ENCODE measurements at regions not wholly inside any gene's neighbourhood (a gene's known extent, or its start where the extent isn't known, plus 50 kb on each side); places are given as distances from the start of the nearest gene placed in this dataset.

- H3K27me3 ChIP-seq (ENCODE audit: control insufficient read depth, insufficient read depth, low read length), result no peaks in the 10 kb centered on the region
- DNase-seq (peak in 1 of 5 donors; percentile 16), FAIRE-seq (no peak)
- no peaks in the 10 kb centered on the region for H3K36me3 ChIP-seq (ENCODE audit: control insufficient read depth in 2 of 3, insufficient read depth in 3 of 3, low read length in 3 of 3)
- no peak overlapping the region for H3K27ac ChIP-seq (ENCODE audit: low read depth in 2 of 2, low read length in 2 of 2)
- no peak for TF ChIP-seq CTCF (IDR thresholded peaks at IDR 0.05; ENCODE audit: borderline replicate concordance, extremely low read depth, insufficient read depth)
- H3K4me3 ChIP-seq (ENCODE audit: low read length in 3 of 3), result no peak overlapping the region
- H3K9ac ChIP-seq (ENCODE audit: low read length in 3 of 3), result no peak overlapping the region
- intact Hi-C loops (cut with DNase I), result no loop called here
- no peaks in the 10 kb centered on the region for H3K4me1 ChIP-seq (ENCODE audit: control insufficient read depth in 2 of 3, insufficient read depth in 2 of 3, low read depth in 1 of 3, low read length in 3 of 3)
- H3K9me3 ChIP-seq (ENCODE audit: control insufficient read depth in 2 of 3, insufficient read depth in 1 of 3, low read length in 3 of 3), result no peaks in the 10 kb centered on the region
These were observed 166.9 kb downstream of the TNFSF18 start for GRCh38 chr1:172883844-172884243.

- no peak overlapping the region for H3K4me3 ChIP-seq (ENCODE audit: low read length in 3 of 3)
- no peaks in the 10 kb centered on the region for H3K9me3 ChIP-seq (ENCODE audit: control insufficient read depth in 2 of 3, insufficient read depth in 1 of 3, low read length in 3 of 3)
- no peak overlapping the region for H3K9ac ChIP-seq (ENCODE audit: low read length in 3 of 3)
- intact Hi-C loops (cut with DNase I), result no loop called here
- DNase-seq (no peak), FAIRE-seq (no peak)
- no peaks in the 10 kb centered on the region for H3K27me3 ChIP-seq (ENCODE audit: control insufficient read depth, insufficient read depth, low read length)
- H3K27ac ChIP-seq (ENCODE audit: low read depth in 2 of 2, low read length in 2 of 2), result no peak overlapping the region
- TF ChIP-seq CTCF (IDR thresholded peaks at IDR 0.05; ENCODE audit: borderline replicate concordance, extremely low read depth, insufficient read depth), result no peak
- H3K36me3 ChIP-seq (ENCODE audit: control insufficient read depth in 2 of 3, insufficient read depth in 3 of 3, low read length in 3 of 3), result no peaks in the 10 kb centered on the region
- no peaks in the 10 kb centered on the region for H3K4me1 ChIP-seq (ENCODE audit: control insufficient read depth in 2 of 3, insufficient read depth in 2 of 3, low read depth in 1 of 3, low read length in 3 of 3)
These were observed 165.3 kb downstream of the TNFSF18 start for GRCh38 chr1:172885411-172885810.

GRCh38 chr1:172885971-172886370 lies 164.8 kb downstream of the TNFSF18 start:
- Histone ChIP-seq H3K4me1 (ENCODE audit: control insufficient read depth in 2 of 3, insufficient read depth in 2 of 3, low read depth in 1 of 3, low read length in 3 of 3) (no peaks in the 10 kb centered on the region), H3K36me3 (ENCODE audit: control insufficient read depth in 2 of 3, insufficient read depth in 3 of 3, low read length in 3 of 3) (no peaks in the 10 kb centered on the region), H3K9me3 (ENCODE audit: control insufficient read depth in 2 of 3, insufficient read depth in 1 of 3, low read length in 3 of 3) (no peaks in the 10 kb centered on the region), H3K4me3 (ENCODE audit: low read length in 3 of 3) (no peak overlapping the region), H3K27me3 (ENCODE audit: control insufficient read depth, insufficient read depth, low read length) (no peaks in the 10 kb centered on the region), H3K9ac (ENCODE audit: low read length in 3 of 3) (no peak overlapping the region), H3K27ac (ENCODE audit: low read depth in 2 of 2, low read length in 2 of 2) (no peak overlapping the region)
- intact Hi-C loops (cut with DNase I), result no loop called here
- DNase-seq (no peak), FAIRE-seq (no peak)
- no peak for TF ChIP-seq CTCF (IDR thresholded peaks at IDR 0.05; ENCODE audit: borderline replicate concordance, extremely low read depth, insufficient read depth)

GRCh38 chr1:172887162-172887561 lies 163.6 kb downstream of the TNFSF18 start:
- no peaks in the 10 kb centered on the region for H3K36me3 ChIP-seq (ENCODE audit: control insufficient read depth in 2 of 3, insufficient read depth in 3 of 3, low read length in 3 of 3)
- FAIRE-seq (no peak), DNase-seq (no peak)
- no peak overlapping the region for H3K27ac ChIP-seq (ENCODE audit: low read depth in 2 of 2, low read length in 2 of 2)
- no peaks in the 10 kb centered on the region for H3K4me1 ChIP-seq (ENCODE audit: control insufficient read depth in 2 of 3, insufficient read depth in 2 of 3, low read depth in 1 of 3, low read length in 3 of 3)
- no peak overlapping the region for H3K4me3 ChIP-seq (ENCODE audit: low read length in 3 of 3)
- intact Hi-C loops (cut with DNase I), result no loop called here
- H3K9ac ChIP-seq (ENCODE audit: low read length in 3 of 3), result no peak overlapping the region
- no peaks in the 10 kb centered on the region for H3K27me3 ChIP-seq (ENCODE audit: control insufficient read depth, insufficient read depth, low read length)
- H3K9me3 ChIP-seq (ENCODE audit: control insufficient read depth in 2 of 3, insufficient read depth in 1 of 3, low read length in 3 of 3), result no peaks in the 10 kb centered on the region
- TF ChIP-seq CTCF (IDR thresholded peaks at IDR 0.05; ENCODE audit: borderline replicate concordance, extremely low read depth, insufficient read depth), result no peak
